Sigmoid colon (tissue), 3 donors: ENCODE measurements at regions not wholly inside any gene's neighbourhood (a gene's known extent, or its start where the extent isn't known, plus 50 kb on each side); places are given as distances from the start of the nearest gene placed in this dataset.

Source experiments
- POLR2A ChIP-seq, 2 donors: fragments of 450-650 bp; IDR thresholded peaks; one replicate each; pipeline ENCODE4 v1.6.1; 2016; ENCODE audit warnings: antibody characterized with exemption in 2 of 2, mild to moderate bottlenecking in 2 of 2, moderate library complexity in 2 of 2
- TF ChIP-seq, protein P1 (sequence below), 4 experiments: fragments of 450-650 bp in 3 of 4; fragments of 200-600 bp in 1 of 4; IDR thresholded peaks; one replicate each; pipeline ENCODE4 v1.5.1; 2016 to 2019; ENCODE audit warnings: antibody characterized with exemption in 4 of 4, mild to moderate bottlenecking in 3 of 4, moderate library complexity in 2 of 4

DNA sequence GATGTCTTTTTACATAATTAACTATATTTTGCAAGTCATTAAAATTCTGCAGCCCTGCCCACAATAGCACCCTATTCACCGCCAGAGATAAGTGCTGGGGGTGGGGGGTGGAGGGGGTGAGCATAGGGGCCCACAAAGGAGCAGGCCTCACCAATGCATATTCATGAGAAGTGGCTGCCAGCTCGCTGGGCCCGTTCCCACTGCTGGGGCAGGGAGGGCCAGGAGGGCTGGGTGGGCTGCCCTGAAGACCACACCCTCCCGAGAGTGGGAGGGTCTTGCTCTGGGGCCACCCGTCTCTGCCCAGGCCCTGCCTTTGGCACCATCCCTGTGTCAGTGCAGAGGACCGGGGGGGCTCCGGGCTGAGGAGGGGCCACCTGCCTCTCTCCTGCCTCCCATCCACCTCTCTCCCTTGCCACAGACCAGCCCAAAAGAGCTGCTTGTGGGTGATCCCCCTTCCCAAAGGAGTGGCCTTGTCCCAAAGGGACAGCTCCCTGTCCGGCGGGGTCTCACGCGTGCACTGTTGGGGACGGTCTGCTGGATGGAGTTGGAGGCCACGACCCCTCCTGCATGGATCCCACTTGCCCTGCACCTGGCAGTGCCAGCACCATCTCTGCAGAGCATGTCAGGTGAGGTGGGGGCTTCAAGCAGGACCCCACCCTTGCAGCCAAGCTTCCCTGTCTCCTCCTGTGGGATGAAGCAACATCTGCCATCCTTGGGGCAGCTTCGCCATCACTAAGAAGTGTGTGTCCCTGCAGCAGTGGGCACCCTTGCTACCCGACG, 138.8 kb upstream of the GPC1 start:
- TF ChIP-seq, protein P1, sequence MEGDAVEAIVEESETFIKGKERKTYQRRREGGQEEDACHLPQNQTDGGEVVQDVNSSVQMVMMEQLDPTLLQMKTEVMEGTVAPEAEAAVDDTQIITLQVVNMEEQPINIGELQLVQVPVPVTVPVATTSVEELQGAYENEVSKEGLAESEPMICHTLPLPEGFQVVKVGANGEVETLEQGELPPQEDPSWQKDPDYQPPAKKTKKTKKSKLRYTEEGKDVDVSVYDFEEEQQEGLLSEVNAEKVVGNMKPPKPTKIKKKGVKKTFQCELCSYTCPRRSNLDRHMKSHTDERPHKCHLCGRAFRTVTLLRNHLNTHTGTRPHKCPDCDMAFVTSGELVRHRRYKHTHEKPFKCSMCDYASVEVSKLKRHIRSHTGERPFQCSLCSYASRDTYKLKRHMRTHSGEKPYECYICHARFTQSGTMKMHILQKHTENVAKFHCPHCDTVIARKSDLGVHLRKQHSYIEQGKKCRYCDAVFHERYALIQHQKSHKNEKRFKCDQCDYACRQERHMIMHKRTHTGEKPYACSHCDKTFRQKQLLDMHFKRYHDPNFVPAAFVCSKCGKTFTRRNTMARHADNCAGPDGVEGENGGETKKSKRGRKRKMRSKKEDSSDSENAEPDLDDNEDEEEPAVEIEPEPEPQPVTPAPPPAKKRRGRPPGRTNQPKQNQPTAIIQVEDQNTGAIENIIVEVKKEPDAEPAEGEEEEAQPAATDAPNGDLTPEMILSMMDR (IDR thresholded peaks at IDR 0.05) = no peak
- no peak for TF ChIP-seq POLR2A (IDR thresholded peaks at IDR 0.05)
